IPS-20b (cell line): ENCODE measurements at regions not wholly inside any gene's neighbourhood (a gene's known extent, or its start where the extent isn't known, plus 50 kb on each side); places are given as distances from the start of the nearest gene placed in this dataset.

Experiments used
- H3K27ac ChIP-seq: one replicate; pipeline ENCODE4 v1.5.1; 2013; ENCODE audit warnings: low read length
- H3K27me3 ChIP-seq: 2 replicates; pipeline ENCODE4 v1.6.1; 2013; ENCODE audit warnings: mild to moderate bottlenecking, low read length, inconsistent platforms; ENCODE audit not compliant: insufficient read depth
- H3K36me3 ChIP-seq: 2 replicates; pipeline ENCODE4 v1.6.1; 2013; ENCODE audit warnings: low read depth, mild to moderate bottlenecking, inconsistent platforms, low read length, moderate library complexity; ENCODE audit not compliant: insufficient read depth
- H3K4me1 ChIP-seq: 2 replicates; pipeline ENCODE4 v1.6.1; 2013; ENCODE audit warnings: mild to moderate bottlenecking, control low read depth, inconsistent platforms, low read length, moderate library complexity; ENCODE audit not compliant: insufficient read depth
- H3K4me3 ChIP-seq: 2 replicates; pipeline ENCODE4 v1.5.1; 2013; ENCODE audit warnings: mild to moderate bottlenecking, low read length, inconsistent platforms
- H3K9ac ChIP-seq: 2 replicates; pipeline ENCODE4 v1.6.1; 2013; ENCODE audit warnings: low read depth, mild to moderate bottlenecking, inconsistent platforms, low read length, moderate library complexity
- H3K9me3 ChIP-seq: 2 replicates; pipeline ENCODE4 v1.6.1; 2013; ENCODE audit warnings: mild to moderate bottlenecking, low read depth, low read length, inconsistent platforms; ENCODE audit not compliant: insufficient read depth

DNA sequence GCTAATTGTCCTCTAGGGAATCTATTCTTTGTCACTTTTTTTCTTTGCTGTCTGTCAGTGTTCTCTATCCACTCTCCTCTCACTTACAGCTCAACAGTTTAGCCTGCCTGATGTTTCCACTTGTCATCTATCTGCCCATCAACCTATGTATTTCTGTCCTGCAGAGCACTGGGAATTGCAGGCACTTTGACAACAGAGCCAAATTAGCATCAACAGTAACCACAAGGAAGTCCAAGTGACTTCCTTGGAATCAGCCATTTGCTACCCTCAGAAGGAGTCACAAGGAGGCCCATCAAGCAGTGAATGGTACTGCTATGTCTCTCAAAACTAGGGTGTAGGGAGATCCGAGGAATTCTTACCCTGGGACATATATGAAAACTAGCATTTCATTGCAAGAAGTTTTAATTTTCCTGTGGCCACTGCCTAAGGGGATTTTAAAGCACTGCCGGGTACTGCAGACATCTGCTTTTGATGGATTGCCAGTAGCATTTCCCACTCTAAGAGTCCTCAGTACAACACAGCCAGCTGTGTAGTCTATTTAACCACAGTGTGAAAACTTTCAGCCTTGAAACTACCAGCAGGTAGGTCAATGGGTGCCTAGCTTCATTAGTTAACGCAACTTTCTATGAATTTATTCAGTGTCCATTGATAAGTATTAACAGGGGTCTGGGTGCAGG lies 898.8 kb downstream of the NTRK3 start:
- Histone ChIP-seq H3K27ac (no peak overlapping the region), H3K9ac (no peak overlapping the region), H3K27me3 (no peaks in the 10 kb centered on the region), H3K36me3 (no peaks in the 10 kb centered on the region), H3K4me3 (no peak overlapping the region), H3K9me3 (no peaks in the 10 kb centered on the region), H3K4me1 (no peaks in the 10 kb centered on the region)

- H3K9me3 ChIP-seq: no peaks in the 10 kb centered on the region
- H3K27ac ChIP-seq: no peak overlapping the region
Observed at GRCh38 chr15:87355946-87356345, 900.6 kb downstream of the NTRK3 start.

DNA sequence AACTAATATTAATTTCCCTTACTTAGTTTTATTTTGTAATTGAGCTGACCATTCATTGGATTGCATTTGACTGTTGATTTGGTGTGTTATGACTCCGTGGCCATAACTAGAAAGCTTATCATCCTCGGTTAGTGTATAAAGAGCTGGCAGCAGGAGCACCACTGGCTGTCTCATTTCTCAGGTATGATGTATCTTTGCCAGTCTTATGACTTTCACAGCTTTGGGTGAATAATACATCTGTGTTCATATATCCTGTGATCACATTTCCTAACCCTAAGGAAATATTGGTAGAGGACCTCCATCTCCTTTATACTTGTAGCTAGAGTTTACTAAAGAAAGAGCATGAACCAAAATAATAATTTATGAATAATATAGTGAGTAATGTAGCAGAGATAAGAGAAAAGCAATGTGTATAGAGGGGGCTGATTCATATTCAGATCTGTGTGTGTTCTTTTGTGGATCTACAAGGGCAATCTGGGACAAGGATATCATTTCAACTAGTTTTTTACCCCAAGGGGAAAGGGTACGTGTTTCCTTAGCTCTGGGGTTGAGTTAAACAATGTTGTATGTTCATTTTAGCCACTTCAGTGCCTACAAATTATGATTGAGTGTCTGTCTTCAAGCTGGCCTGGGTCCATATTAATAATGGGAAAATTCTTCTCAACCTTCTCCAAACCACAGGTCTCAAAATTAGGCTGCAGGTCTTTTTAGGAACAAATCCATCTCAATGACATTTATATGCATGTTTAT lies 901.7 kb downstream of the NTRK3 start:
- Histone ChIP-seq H3K27me3 (no peaks in the 10 kb centered on the region), H3K4me1 (no peaks in the 10 kb centered on the region), H3K4me3 (no peak overlapping the region), H3K9ac (no peak overlapping the region), H3K27ac (no peak overlapping the region), H3K36me3 (no peaks in the 10 kb centered on the region), H3K9me3 (no peaks in the 10 kb centered on the region)

More at GRCh38 chr15:87355946-87356345, 900.6 kb downstream of the NTRK3 start:
- Histone ChIP-seq H3K4me1 (no peaks in the 10 kb centered on the region), H3K9ac (no peak overlapping the region), H3K36me3 (no peaks in the 10 kb centered on the region), H3K27me3 (no peaks in the 10 kb centered on the region), H3K4me3 (no peak overlapping the region)

- Histone ChIP-seq H3K4me1 (no peaks in the 10 kb centered on the region), H3K27me3 (no peaks in the 10 kb centered on the region), H3K36me3 (no peaks in the 10 kb centered on the region), H3K9me3 (no peaks in the 10 kb centered on the region), H3K27ac (no peak overlapping the region), H3K4me3 (no peak overlapping the region), H3K9ac (no peak overlapping the region)
Observed at GRCh38 chr15:87349181-87349580, 907.4 kb downstream of the NTRK3 start.

- Histone ChIP-seq H3K9me3 (no peaks in the 10 kb centered on the region), H3K27me3 (no peaks in the 10 kb centered on the region), H3K9ac (no peak overlapping the region), H3K36me3 (no peaks in the 10 kb centered on the region), H3K4me1 (no peaks in the 10 kb centered on the region), H3K27ac (no peak overlapping the region), H3K4me3 (no peak overlapping the region)
Observed at GRCh38 chr15:87348746-87349145, 907.8 kb downstream of the NTRK3 start.

- H3K9me3 ChIP-seq: no peaks in the 10 kb centered on the region
- no peaks in the 10 kb centered on the region for H3K4me1 ChIP-seq
- H3K27me3 ChIP-seq: no peaks in the 10 kb centered on the region
- H3K9ac ChIP-seq: no peak overlapping the region
- no peak overlapping the region for H3K4me3 ChIP-seq
- H3K36me3 ChIP-seq: no peaks in the 10 kb centered on the region
- no peak overlapping the region for H3K27ac ChIP-seq
Observed at GRCh38 chr15:87347806-87348515, 908.6 kb downstream of the NTRK3 start.

- Histone ChIP-seq H3K36me3 (no peaks in the 10 kb centered on the region), H3K9ac (no peak overlapping the region), H3K27me3 (no peaks in the 10 kb centered on the region), H3K4me3 (no peak overlapping the region), H3K9me3 (no peaks in the 10 kb centered on the region), H3K4me1 (no peaks in the 10 kb centered on the region), H3K27ac (no peak overlapping the region)
Observed at GRCh38 chr15:87345961-87346360, 910.6 kb downstream of the NTRK3 start.

GRCh38 chr15:87343966-87344365 lies 912.6 kb downstream of the NTRK3 start:
- H3K4me1 ChIP-seq: no peaks in the 10 kb centered on the region
- no peak overlapping the region for H3K4me3 ChIP-seq
- no peak overlapping the region for H3K9ac ChIP-seq
- no peaks in the 10 kb centered on the region for H3K9me3 ChIP-seq
- no peak overlapping the region for H3K27ac ChIP-seq
- H3K36me3 ChIP-seq: no peaks in the 10 kb centered on the region
- no peaks in the 10 kb centered on the region for H3K27me3 ChIP-seq

GRCh38 chr15:87340370-87340769 lies 916.2 kb downstream of the NTRK3 start:
- Histone ChIP-seq H3K27me3 (no peaks in the 10 kb centered on the region), H3K36me3 (no peaks in the 10 kb centered on the region), H3K4me1 (no peaks in the 10 kb centered on the region), H3K9me3 (no peaks in the 10 kb centered on the region), H3K9ac (no peak overlapping the region), H3K4me3 (no peak overlapping the region), H3K27ac (no peak overlapping the region)

- Histone ChIP-seq H3K27ac (no peak overlapping the region), H3K4me3 (no peak overlapping the region), H3K9ac (no peak overlapping the region), H3K4me1 (no peaks in the 10 kb centered on the region), H3K9me3 (no peaks in the 10 kb centered on the region), H3K27me3 (no peaks in the 10 kb centered on the region), H3K36me3 (no peaks in the 10 kb centered on the region)
Observed at GRCh38 chr15:87326269-87326668, 930.3 kb downstream of the NTRK3 start.

DNA sequence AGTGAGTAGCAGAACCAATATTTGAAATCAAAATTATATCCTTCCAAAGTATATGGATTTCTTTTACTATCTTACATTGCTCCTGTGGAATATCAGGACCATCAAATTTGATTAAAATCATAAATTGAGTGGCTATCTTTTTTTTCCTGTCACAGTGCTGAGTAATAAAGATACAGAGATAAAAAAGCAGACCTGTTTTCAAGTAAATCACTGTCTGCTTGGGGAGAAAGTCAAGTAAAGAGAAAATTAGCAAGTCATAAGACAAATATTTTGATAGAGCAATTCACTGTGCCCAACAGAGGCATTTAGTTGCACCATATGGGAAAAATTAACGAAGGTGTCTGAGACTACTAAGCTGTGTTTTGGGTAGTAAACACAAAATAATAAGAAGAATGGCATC lies 933.7 kb downstream of the NTRK3 start:
- no peak overlapping the region for H3K4me3 ChIP-seq
- H3K27me3 ChIP-seq: no peaks in the 10 kb centered on the region
- H3K9me3 ChIP-seq: no peaks in the 10 kb centered on the region
- H3K36me3 ChIP-seq: no peaks in the 10 kb centered on the region
- H3K27ac ChIP-seq: no peak overlapping the region
- H3K9ac ChIP-seq: no peak overlapping the region
- peaks cover 2% of the 10 kb centered on the region; the same call in 1 of the 2 replicates for H3K4me1 ChIP-seq

DNA sequence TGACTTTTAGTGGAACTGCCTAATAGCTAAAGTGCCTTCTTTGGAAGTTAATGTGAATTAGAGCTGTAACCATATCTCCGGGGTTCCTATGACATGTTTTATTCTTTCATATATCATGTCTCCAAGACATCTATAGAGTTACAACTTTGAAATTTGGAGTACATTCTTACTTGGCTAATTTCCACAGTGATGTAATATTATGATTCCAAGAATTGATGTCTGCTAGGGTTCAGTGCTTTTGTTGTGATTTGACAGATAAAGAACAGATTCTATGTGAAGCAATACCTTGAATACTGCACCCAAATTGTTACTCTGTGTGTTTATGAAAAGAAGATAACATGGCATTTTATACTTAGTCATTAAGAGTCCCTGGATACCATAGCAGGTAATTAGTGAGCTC lies 934.3 kb downstream of the NTRK3 start:
- no peaks in the 10 kb centered on the region for H3K36me3 ChIP-seq
- H3K9ac ChIP-seq: no peak overlapping the region
- H3K27ac ChIP-seq: no peak overlapping the region

More for the DNA sequence above, 934.3 kb downstream of the NTRK3 start:
- Histone ChIP-seq H3K9me3 (no peaks in the 10 kb centered on the region), H3K4me1 (peaks cover 4% of the 10 kb centered on the region; the same call in 1 of the 2 replicates), H3K27me3 (no peaks in the 10 kb centered on the region), H3K4me3 (no peak overlapping the region)
